HepG2 (cell line): ENCODE measurements at regions not wholly inside any gene's neighbourhood (a gene's known extent, or its start where the extent isn't known, plus 50 kb on each side); places are given as distances from the start of the nearest gene placed in this dataset.

Source experiments
- BHLHE40 ChIP-seq: IDR thresholded peaks from 2 replicates; pipeline ENCODE4 v1.6.1; 2011; ENCODE audit warnings: low read length, improper control_type of control experiment
- CTCF ChIP-seq: sonication (generic); formaldehyde crosslinking; IDR thresholded peaks from 2 replicates; pipeline ENCODE4 v1.5.0; 2020; ENCODE audit warnings: mild to moderate bottlenecking, missing genetic modification reagents, moderate library complexity
- HHEX ChIP-seq: IDR thresholded peaks from 2 replicates; pipeline ENCODE4 v1.6.1; 2016; ENCODE audit warnings: control low read depth
- KDM2A ChIP-seq: sonication (generic); formaldehyde crosslinking; IDR thresholded peaks from 2 replicates; pipeline ENCODE4 v1.4.0; 2020; ENCODE audit warnings: low read depth, missing genetic modification reagents, borderline replicate concordance
- KDM5A ChIP-seq: fragments of 200-600 bp; sonication (generic); IDR thresholded peaks from 2 replicates; pipeline ENCODE4 v1.7.0; 2018; ENCODE audit warnings: antibody characterized with exemption, mild to moderate bottlenecking, low read length, borderline replicate concordance
- MXI1 ChIP-seq: IDR thresholded peaks from 3 replicates; pipeline ENCODE4 v1.6.1; 2012; ENCODE audit warnings: low read depth, low read length, inconsistent platforms, borderline replicate concordance
- MYC ChIP-seq: sonication (generic); formaldehyde crosslinking; IDR thresholded peaks from 2 replicates; pipeline ENCODE4 v1.9.0; 2021; ENCODE audit warnings: missing genetic modification reagents, borderline replicate concordance
- POLR2A ChIP-seq, 2 experiments: IDR thresholded peaks; 2 replicates each; pipeline ENCODE4 v1.6.1; 2011; ENCODE audit warnings: low read depth in 2 of 2, low read length in 2 of 2, mild to moderate bottlenecking in 1 of 2, moderate library complexity in 1 of 2; ENCODE audit not compliant: insufficient read depth in 1 of 2
- POLR2AphosphoS5 ChIP-seq: IDR thresholded peaks from 2 replicates; pipeline ENCODE4 v1.6.1; 2012; ENCODE audit warnings: low read depth, low read length
- ZMYM4 ChIP-seq: sonication (generic); formaldehyde crosslinking; IDR thresholded peaks from 2 replicates; pipeline ENCODE4 v1.8.1; 2023; ENCODE audit warnings: mild to moderate bottlenecking, missing genetic modification reagents
- ZNF367 ChIP-seq: sonication (generic); formaldehyde crosslinking; IDR thresholded peaks from 2 replicates; pipeline ENCODE4 v1.4.0; 2020; ENCODE audit warnings: missing genetic modification reagents, borderline replicate concordance
- ZNF431 ChIP-seq: sonication (generic); formaldehyde crosslinking; IDR thresholded peaks from 2 replicates; pipeline ENCODE4 v1.9.0; 2022; ENCODE audit warnings: missing genetic modification reagents, low read depth, mild to moderate bottlenecking, borderline replicate concordance
- ZNF709 ChIP-seq: sonication (generic); formaldehyde crosslinking; IDR thresholded peaks from 2 replicates; pipeline ENCODE4 v1.5.0; 2020; ENCODE audit warnings: mild to moderate bottlenecking, missing genetic modification reagents
- ZNF713 ChIP-seq: sonication (generic); formaldehyde crosslinking; IDR thresholded peaks from 2 replicates; pipeline ENCODE4 v1.4.0; 2020; ENCODE audit warnings: mild to moderate bottlenecking, missing genetic modification reagents

- no peak for TF ChIP-seq MXI1
- TF ChIP-seq CTCF (CRISPR knock-in tag) = no peak
- TF ChIP-seq ZNF709 (CRISPR knock-in tag) = no peak
- no peak for TF ChIP-seq KDM2A (CRISPR knock-in tag)
- no peak for TF ChIP-seq MYC (CRISPR knock-in tag)
- no peak for TF ChIP-seq POLR2AphosphoS5
- TF ChIP-seq ZNF367 (CRISPR knock-in tag) = no peak
- TF ChIP-seq POLR2A (IDR thresholded peaks at IDR 0.05; ENCODE audit: insufficient read depth in 1 of 2, low read depth in 2 of 2, low read length in 2 of 2) = no peak
- no peak for TF ChIP-seq KDM5A
- TF ChIP-seq HHEX (CRISPR knock-in tag) = no peak
- TF ChIP-seq ZMYM4 (CRISPR knock-in tag) = no peak
- TF ChIP-seq BHLHE40 = no peak
- TF ChIP-seq ZNF713 (CRISPR knock-in tag) = no peak
- TF ChIP-seq ZNF431 (CRISPR knock-in tag) = no peak
Measured at GRCh38 chr2:12636837-12637581, 79.7 kb upstream of the TRIB2 start.
